HG02885 (cell line): ENCODE measurements at regions not wholly inside any gene's neighbourhood (a gene's known extent, or its start where the extent isn't known, plus 50 kb on each side); places are given as distances from the start of the nearest gene placed in this dataset.

ENCODE experiments used
- ATAC-seq: cut with Tn5 transposase; IDR thresholded peaks from one replicate; pipeline ENCODE4 v1.9.1; 2021; ENCODE audit warnings: mild to moderate bottlenecking; ENCODE audit not compliant: unreplicated experiment, poor library complexity

DNA sequence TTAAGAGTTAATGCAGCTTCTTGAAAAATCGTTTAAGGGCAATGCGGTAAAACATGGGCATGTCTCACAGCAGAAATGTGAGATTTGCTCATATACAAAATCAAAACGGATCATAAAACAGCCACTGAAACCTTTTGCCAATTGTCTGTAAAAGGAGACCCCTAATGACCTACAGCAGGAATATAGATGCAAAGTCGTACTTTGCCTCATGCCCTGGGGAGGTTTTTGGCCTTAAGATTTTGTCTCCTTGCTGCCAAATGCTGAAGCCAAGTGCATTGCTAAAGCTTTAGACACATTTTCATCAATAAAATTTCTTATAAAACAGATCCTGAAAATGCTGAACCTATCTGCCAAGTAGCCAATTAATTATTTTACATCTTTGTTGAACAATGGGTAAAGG, 226.9 kb downstream of the TGFB2 start:
- no peak for ATAC-seq

DNA sequence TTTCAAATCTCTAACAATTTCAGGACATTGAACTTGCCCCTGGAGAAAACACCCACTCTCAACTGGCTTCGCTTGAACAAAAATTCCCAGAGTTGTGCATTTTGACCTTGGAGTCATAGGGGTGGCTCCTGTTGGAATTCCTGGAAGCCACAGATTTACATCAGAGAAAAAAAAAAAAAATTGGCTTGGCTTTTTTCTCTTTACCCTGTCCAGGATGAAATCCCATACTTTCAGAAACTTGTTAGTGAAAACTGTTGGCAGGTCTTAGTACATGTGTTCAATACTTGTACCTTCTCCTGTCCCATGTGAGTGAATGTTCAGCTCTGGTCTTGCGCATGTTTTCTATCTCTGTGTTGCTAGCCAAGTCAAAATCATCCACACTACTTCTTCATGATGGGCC, 228.8 kb downstream of the TGFB2 start:
- no peak for ATAC-seq

DNA sequence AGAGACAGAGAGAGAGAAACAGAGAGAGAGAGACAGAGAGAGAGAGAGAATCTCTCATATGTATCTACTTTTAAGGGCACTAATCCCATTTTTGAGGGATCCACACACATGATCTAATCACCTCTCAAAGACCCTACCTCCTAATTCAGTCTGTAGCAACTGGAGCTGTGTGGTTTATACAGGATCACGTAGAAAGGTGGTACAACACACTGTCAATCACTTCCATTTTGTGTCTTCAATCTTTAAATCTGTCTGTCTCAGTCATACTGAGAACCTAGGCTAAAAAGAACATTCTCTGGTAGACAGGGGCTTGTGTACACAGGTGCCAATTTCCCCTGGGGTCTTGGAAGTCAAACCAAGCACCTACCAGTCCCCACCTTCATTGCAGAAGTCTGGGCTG, 229.9 kb downstream of the TGFB2 start:
- no peak for ATAC-seq

DNA sequence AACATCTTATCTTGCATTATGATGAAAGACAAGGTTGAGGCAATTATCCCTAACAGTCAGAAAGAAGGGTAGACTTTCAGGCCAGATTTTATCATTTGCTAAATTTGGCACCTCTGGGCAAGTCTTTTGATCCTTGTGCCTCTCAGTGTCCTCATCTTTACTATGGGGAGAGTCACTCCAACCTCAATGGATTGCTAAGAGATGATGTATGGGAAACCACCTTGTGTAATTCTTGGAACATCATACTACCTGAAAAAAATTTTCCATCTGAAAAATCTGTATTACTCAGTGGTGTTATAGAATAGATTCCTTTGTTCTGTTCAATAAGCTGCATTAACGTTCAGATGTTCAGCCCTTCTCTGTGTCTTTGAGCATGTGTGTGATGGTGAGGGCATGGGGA, 230.7 kb downstream of the TGFB2 start:
- no peak for ATAC-seq

DNA sequence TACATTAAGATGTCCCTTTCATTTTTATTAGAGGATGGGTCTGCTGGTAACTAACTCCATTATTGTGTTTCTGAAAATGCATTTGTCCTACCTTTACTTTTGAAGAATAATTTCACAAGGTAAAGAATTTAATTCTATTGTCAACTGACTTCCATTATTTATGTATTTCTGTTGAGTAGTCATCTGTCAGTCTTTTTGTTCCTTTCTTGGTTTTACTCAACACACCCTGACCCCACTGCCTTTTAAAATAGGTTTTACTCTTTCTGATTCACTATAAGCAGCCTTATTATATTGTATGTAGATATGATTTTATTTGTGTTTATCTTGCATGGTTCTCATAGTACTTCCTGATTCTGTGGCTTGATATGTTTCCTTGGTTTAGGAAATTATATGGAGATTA, 237.5 kb downstream of the TGFB2 start:
- ATAC-seq: no peak

DNA sequence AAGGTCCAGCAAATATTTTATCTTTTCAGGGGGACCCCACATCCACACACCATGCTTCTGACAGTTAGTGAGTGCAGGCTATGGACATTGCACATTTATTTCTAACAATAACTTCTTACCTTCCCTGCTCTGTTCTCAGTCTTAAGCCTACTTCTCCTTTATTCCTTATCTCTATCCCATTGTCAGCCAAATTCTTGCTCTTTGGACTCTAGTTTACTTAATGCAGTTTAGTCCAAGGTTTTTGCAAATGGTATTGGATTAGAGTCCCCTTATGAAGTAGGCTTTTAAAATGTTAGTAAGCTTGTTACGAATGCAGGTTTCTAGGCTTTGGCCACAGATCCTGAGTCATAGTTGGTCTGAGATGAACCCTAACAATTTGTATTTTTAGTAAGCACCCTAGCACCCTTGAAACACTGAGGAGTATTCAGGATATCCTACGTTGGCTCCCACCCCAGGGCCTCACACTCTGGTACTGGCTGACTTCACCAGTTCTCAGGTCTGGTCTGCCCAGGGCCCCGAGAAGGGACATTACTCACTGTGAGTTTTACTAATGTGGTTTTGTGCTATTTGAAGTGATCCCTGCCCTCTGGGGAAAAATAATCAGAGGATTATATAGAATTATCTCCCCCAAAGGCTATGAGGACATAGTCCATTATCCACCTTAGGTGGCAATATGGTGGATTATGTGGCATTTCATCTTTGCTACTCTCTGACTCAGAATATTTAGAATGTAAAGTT, 239.5 kb downstream of the TGFB2 start:
- no peak for ATAC-seq

DNA sequence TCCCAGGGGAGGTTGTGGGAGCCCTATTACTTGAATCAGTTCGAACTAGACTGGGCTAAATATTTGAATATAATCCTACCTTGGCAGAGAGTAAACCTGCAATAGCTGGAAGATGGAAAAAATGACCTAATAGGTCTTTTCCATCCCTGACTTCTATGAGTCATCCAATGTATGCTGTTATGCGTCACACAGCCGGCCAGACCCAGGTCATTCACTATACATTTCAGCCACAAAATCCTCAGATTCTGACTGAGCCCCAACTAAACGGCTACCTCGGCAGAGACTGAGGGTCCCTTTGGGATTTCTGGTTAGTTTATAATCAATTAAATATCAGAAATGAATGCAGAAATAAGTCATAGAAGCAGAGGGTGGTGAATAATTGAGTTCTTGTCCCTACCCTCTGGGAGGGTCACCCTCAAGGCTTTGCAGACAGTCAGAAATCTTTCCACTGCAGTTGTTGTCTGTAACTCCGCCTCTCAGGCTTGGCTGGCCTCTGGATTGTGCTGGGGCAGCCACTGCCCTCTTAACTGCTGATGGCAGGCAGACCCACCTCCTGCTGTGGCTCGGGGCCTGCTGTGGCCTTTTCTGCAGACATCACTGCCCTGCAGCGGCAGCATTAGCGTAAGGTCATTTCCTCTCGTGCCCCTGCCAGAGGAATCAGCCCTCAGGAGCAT, 240.5 kb downstream of the TGFB2 start:
- no peak for ATAC-seq

DNA sequence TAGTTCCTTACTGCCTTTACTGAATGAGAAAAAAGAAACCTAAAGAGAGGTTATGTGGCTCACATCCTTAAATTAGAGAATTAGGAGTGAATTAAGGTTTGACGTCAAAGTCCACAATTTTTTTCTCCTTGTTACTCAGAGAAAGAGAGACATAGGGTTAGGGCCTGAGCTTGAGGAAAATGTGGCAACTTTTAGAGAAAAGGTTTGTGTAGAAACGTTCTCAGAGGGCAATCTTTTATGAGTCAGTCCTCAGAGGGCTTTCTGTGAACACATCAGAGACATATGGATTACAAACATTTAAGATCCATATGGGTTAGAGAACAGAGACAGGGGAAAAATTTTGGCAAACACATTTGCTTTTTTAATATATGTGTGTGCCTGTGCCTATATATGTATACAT, 242.8 kb downstream of the TGFB2 start:
- ATAC-seq: no peak

DNA sequence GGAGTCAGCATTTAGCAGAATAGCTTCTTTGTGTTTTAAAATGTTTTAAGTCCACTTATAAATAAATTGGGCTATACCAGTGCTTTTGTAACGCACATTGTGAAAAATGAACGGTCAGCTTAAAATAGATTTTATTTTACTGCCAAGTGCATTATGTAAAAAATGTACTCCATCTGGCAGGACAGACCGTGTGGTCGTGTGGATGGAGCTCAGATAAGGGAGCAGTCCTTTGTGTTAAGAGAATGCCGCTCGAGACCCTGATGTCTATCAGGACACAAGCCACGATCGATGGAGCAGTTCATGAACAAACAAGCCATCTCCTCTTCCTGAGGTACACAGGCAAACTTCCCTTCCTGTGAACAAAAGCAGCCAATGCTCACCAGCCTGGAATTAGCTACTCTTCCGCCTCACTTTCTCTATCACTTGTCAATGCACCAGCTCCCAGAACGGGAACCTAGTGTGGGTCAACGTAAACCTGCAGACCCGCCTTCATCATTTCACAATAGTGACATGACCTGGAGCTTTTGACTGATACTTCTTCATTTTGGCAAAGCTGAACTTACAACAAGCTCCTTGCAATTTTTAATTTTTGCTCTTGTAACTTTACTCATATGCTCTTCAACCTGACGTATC, 243.5 kb downstream of the TGFB2 start:
- no peak for ATAC-seq

DNA sequence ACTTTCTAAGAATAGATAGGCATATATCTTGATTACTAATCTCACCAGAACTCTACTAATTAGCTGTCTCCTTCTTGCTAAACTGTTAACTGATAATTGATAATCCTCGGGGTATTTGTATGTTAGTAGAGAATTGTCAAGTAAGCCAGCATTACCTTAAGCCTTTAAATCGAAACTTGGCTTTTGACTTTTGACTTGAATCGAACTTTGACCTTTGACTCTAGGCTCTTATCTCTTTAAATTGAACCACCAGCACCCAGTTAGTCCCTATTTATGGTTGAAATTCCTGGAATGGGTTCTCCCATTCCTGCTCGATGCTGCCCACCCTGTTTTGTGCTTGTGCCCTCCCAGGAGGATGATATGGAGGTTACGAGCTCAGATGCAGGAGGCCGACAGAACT, 244.4 kb downstream of the TGFB2 start:
- no peak for ATAC-seq

DNA sequence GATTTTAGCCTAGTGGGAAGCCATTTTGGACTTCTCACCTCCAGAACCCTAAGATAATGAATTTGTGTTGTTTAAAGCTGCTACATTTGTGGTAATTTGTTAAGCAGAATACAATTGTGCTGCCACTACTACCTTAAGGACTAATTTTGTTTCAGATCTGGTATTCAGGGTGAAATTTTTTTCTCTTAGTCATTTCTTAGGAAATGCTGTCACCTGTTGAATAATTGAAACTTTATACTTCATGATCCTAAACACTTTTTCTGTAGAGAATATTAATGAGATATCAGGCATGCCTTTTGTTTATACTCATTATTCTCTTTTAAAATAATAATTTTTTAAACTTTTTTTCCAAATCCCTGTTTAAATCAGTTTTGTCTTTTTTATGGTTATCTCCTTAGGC, 246.8 kb downstream of the TGFB2 start:
- no peak for ATAC-seq

DNA sequence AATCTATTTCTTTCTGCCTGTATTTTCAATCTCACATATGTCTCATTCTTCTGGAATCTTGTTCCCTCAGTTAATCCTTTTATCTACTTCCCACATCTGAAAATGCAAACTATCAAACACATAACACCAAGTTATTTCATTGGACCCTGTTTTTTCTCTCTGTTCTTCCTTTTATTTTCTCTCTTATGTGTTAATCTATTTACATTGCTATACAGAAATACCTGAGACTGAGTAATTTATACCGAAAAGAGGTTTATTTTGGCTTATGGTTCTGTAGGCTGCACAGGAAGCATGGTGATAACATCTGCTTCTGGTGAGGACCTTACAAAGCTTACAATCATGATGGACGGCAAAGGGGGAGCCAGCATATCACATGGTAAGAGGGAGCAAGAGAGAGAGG, 247.6 kb downstream of the TGFB2 start:
- no peak for ATAC-seq

DNA sequence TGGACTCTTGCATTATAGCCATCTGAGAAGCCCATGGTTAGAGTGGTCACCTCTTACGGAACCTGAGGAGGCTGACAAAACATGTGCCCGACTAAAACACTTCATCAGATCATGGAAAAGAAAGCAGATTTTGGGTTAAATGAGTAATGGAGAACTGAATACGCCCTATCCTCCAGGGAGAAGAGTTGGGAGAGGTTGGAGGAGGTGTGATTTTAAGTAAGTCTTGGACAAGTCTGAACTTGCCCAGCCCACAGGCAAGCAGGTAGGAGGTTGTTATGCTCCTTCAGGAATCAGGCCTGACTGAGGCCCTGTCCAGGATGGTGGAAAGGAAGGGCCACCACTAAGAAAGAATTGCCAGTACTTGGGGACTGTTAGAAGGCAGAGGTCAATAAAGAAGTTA, 255.8 kb downstream of the TGFB2 start:
- no peak for ATAC-seq

DNA sequence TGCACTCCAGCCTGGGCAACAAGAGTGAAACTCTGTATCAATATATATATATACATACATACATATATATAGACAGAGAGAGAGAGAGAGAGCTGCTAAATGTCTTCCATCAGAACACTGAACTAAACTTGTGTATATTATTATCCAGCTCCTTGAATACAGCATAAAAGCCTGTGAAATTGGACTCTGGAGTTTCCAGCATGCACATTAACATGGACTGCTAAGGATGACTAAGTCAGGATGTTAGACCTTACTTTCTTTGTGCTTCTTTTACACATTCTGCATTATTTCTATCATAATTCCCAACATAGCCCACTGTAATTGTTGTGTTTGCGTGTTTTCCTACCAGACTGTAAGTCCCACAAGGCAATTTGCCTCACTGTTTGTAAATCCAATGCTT, 259.1 kb downstream of the TGFB2 start:
- ATAC-seq: no peak

DNA sequence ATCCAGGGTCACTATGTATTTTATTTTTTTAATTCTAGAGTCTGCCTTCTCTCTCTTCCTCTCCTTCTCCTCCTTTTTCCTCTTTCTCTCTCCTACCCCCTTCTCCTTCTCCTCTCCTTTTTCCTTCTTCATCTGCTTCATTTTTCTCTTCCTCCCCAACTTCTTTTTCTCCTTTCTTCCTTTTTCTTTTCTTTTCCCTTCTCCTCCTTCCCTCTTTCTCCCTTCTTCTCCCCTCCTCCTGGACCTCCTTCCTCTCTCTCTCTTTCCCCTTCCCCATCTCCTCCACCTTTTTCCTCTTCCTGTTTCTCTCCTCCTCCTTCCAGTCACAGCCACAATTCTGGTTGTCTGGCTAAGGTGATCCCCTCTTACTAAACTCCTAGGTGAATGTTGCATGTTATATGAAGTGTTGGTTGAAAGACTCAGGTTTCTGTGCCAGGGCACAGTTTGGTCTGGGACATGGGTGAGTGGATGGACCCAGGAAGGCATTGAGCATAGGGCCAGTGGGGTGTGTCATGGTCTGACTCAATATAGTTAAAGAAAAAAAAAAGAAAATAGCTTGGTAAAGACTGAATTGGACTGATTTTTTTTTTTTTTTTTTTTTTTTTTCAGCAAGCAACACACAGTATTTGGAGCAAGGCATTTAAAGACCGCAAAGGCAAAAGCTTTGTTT, 266.9 kb downstream of the TGFB2 start:
- no peak for ATAC-seq

DNA sequence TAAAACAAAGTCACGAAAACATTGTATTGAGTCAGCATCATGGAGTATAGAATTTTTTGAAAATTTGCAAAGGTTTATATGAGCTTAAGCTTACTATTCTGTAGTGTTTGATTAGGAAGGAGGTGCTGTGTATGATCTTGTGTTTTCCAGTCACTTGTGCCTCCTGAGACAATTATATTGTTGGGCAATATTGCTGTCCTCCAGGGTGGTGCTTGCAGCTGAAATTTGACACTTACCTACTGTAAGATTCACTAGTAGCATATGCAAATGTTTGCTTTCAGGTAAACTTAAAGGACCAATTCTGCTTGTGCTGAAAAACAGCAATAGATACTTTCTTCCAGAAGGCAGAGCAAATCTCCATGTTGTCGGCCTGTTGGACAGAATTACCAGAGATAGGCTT, 268.0 kb downstream of the TGFB2 start:
- ATAC-seq: no peak

DNA sequence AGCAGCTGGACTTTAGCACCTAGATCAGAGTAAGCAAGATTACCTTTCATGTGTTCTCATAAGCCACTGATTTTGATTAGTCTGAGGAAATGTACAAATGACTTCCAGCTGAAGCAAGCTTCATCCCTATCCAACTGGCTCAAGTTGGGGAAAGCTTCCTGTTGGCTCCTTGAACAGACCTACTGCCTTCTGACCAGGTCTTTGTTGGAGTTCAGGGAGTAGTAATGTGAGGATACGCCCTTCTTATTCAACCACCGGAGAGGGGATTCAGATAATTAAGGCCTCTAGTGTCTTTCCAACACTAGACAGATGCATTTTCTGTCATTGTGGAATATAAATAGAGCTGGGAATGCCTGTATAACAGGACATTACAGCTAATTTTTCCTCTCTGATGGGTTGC, 268.9 kb downstream of the TGFB2 start:
- ATAC-seq: no peak

DNA sequence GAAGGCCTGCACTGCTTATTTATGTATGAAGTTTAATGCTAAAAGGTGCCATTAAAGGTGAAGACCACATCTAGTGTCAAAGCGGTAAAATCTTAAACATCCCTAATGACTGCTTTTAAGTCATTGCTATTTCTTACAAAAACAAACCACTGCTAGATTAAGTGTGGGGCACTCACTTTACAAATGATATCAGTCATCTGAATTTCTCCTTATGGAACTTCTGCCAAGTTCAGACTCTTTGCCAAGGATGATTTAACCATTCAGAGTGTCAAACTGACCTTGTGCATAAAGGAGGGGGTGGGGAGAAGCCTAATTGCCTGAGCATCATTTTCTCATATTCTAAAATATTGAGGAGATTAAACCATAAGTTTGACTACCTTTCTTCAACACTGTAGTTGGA, 271.5 kb downstream of the TGFB2 start:
- ATAC-seq: no peak

DNA sequence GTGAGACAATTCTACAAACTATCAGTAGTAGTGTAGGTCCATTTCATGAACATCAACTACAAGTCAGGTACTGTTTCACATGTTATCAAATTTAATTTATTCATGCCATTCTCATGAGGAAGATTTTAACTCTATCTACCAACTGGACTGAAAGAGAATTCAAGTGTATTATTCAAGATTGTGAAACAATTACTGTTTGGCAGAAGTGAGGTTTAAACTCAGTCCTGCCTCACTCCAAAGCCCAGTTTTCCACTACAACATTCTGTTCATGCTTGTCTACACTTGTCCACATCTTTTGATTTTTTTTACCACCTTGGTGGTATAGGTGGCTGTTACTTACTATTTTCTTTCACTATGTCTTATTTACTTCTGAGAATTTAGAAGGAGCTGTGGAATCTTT, 272.9 kb downstream of the TGFB2 start:
- ATAC-seq: no peak

DNA sequence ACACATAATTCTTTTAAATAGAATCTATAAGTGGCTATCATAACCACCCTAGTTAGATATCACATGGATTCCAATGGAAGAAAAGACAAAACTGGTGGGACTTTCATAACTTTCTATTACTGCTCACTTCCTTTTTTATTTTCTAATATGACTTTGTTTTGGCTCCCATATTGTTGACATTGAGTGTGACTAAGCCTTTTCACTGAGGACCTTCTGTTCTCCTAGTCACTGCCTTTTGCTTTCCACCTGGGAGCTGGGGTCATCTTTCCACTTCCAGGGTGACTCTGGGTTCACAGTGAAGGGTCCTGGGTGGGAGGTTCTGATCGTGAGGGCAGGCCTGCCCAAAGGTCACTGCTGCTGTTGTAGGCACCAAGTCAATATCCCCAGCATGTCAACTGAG, 275.8 kb downstream of the TGFB2 start:
- ATAC-seq: no peak

DNA sequence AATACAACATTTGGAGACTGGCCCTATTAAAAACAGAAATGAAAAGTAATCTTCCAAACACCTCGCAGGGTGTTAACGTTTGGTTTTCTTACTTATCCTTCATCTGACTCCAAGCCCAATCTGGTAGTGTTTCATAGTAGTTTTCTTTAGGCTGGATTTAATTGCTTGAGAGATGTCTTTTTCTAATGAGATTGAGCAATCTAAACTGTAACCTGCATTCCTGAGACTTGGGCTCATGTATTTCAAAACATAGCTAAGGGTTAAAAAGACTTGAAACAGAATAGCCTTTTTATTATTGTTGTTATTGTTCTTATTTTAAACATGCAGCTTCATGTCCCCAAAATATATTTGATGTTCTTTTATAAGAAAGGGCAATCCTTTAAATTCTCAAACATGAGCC, 278.9 kb downstream of the TGFB2 start:
- no peak for ATAC-seq
